ENCODE measurements at regions not wholly inside any gene's neighbourhood (a gene's known extent, or its start where the extent isn't known, plus 50 kb on each side); places are given as distances from the start of the nearest gene placed in this dataset.

GRCh38 chr12:33830070-33830469 is 192.2 kb upstream of the ALG10 start:
- TF ChIP-seq ZNF791 (tag by site-specific recombination; IDR thresholded peaks at IDR 0.05) (no peak), ZNF530 (tag by site-specific recombination; IDR thresholded peaks at IDR 0.05; ENCODE audit: low read depth) (no peak), REST (tag by site-specific recombination; IDR thresholded peaks at IDR 0.05) (no peak), HOXA7 (CRISPR knock-in tag; IDR thresholded peaks at IDR 0.05; ENCODE audit: borderline replicate concordance) (no peak), ZNF112 (tag by site-specific recombination; IDR thresholded peaks at IDR 0.05) (no peak), PRDM2 (tag by site-specific recombination; IDR thresholded peaks at IDR 0.05; ENCODE audit: borderline replicate concordance) (no peak), ZNF707 (tag by site-specific recombination; IDR thresholded peaks at IDR 0.05) (no peak), CTCF (tag by site-specific recombination; IDR thresholded peaks at IDR 0.05) (no peak), OVOL3 (tag by site-specific recombination; IDR thresholded peaks at IDR 0.05) (no peak)
- TF ChIP-seq, protein P1, sequence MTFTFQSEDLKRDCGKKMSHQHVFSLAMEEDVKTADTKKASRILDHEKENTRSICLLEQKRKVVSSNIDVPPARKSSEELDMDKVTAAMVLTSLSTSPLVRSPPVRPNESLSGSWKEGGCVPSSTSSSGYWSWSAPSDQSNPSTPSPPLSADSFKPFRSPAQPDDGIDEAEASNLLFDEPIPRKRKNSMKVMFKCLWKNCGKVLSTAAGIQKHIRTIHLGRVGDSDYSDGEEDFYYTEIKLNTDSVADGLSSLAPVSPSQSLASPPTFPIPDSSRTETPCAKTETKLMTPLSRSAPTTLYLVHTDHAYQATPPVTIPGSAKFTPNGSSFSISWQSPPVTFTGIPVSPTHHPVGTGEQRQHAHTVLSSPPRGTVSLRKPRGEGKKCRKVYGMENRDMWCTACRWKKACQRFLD (tag by site-specific recombination; IDR thresholded peaks at IDR 0.05): no peak
- TF ChIP-seq, protein P2, sequence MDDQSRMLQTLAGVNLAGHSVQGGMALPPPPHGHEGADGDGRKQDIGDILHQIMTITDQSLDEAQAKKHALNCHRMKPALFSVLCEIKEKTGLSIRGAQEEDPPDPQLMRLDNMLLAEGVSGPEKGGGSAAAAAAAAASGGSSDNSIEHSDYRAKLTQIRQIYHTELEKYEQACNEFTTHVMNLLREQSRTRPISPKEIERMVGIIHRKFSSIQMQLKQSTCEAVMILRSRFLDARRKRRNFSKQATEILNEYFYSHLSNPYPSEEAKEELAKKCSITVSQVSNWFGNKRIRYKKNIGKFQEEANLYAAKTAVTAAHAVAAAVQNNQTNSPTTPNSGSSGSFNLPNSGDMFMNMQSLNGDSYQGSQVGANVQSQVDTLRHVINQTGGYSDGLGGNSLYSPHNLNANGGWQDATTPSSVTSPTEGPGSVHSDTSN (CRISPR knock-in tag; IDR thresholded peaks at IDR 0.05): no peak
